ENCODE measurements at regions not wholly inside any gene's neighbourhood (a gene's known extent, or its start where the extent isn't known, plus 50 kb on each side); places are given as distances from the start of the nearest gene placed in this dataset.

- ATAC-seq (no peak), DNase-seq (no peak)
- Histone ChIP-seq H3K4me3 (no peak overlapping the region), H3K9me3 (no peaks in the 10 kb centered on the region), H3K27ac (no peak overlapping the region), H3K4me1 (no peaks in the 10 kb centered on the region), H3K36me3 (no peaks in the 10 kb centered on the region), H3K27me3 (no peaks in the 10 kb centered on the region)
- TF ChIP-seq POLR2A (IDR thresholded peaks at IDR 0.05): no peak
- TF ChIP-seq, protein P1, sequence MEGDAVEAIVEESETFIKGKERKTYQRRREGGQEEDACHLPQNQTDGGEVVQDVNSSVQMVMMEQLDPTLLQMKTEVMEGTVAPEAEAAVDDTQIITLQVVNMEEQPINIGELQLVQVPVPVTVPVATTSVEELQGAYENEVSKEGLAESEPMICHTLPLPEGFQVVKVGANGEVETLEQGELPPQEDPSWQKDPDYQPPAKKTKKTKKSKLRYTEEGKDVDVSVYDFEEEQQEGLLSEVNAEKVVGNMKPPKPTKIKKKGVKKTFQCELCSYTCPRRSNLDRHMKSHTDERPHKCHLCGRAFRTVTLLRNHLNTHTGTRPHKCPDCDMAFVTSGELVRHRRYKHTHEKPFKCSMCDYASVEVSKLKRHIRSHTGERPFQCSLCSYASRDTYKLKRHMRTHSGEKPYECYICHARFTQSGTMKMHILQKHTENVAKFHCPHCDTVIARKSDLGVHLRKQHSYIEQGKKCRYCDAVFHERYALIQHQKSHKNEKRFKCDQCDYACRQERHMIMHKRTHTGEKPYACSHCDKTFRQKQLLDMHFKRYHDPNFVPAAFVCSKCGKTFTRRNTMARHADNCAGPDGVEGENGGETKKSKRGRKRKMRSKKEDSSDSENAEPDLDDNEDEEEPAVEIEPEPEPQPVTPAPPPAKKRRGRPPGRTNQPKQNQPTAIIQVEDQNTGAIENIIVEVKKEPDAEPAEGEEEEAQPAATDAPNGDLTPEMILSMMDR (IDR thresholded peaks at IDR 0.05 in 4 of 5, conservative IDR thresholded peaks at IDR 0.05 in 1 of 5): no peak
- in situ Hi-C loops (cut with MboI; ENCODE audit: low sequenced_read_pairs in 4 of 4) (no loop called here), intact Hi-C loops (cut with DNase I; ENCODE audit: low total_unique reads) (no loop called here)
Observed at GRCh38 chr1:30275926-30276764, 447.2 kb downstream of the MATN1 start.

GRCh38 chr1:30274976-30275621 is 448.3 kb downstream of the MATN1 start:
- Histone ChIP-seq H3K9me3 (no peaks in the 10 kb centered on the region), H3K27me3 (no peaks in the 10 kb centered on the region), H3K4me3 (no peak overlapping the region), H3K27ac (no peak overlapping the region), H3K36me3 (no peaks in the 10 kb centered on the region), H3K4me1 (no peaks in the 10 kb centered on the region)
- intact Hi-C loops (cut with DNase I; ENCODE audit: low total_unique reads): no loop called here
- in situ Hi-C loops (cut with MboI; ENCODE audit: low sequenced_read_pairs in 4 of 4): no loop called here
- no peak for TF ChIP-seq POLR2A (IDR thresholded peaks at IDR 0.05)
- TF ChIP-seq, protein P1 (IDR thresholded peaks at IDR 0.05 in 4 of 5, conservative IDR thresholded peaks at IDR 0.05 in 1 of 5): no peak
- no peak for DNase-seq
- no peak for ATAC-seq

GRCh38 chr1:30274173-30274970 is 449.0 kb downstream of the MATN1 start:
- TF ChIP-seq POLR2A (IDR thresholded peaks at IDR 0.05): no peak
- TF ChIP-seq, protein P1 (IDR thresholded peaks at IDR 0.05 in 4 of 5, conservative IDR thresholded peaks at IDR 0.05 in 1 of 5): no peak
- Histone ChIP-seq H3K27me3 (no peaks in the 10 kb centered on the region), H3K4me3 (no peak overlapping the region), H3K9me3 (no peaks in the 10 kb centered on the region), H3K4me1 (no peaks in the 10 kb centered on the region), H3K36me3 (no peaks in the 10 kb centered on the region), H3K27ac (no peak overlapping the region)
- in situ Hi-C loops (cut with MboI; ENCODE audit: low sequenced_read_pairs in 4 of 4) (no loop called here), intact Hi-C loops (cut with DNase I; ENCODE audit: low total_unique reads) (no loop called here)
- ATAC-seq: no peak
- DNase-seq: no peak

GRCh38 chr1:30273456-30273855 is 449.9 kb downstream of the MATN1 start:
- in situ Hi-C loops (cut with MboI; ENCODE audit: low sequenced_read_pairs in 4 of 4) (no loop called here), intact Hi-C loops (cut with DNase I; ENCODE audit: low total_unique reads) (no loop called here)
- Histone ChIP-seq H3K36me3 (no peaks in the 10 kb centered on the region), H3K4me1 (no peaks in the 10 kb centered on the region), H3K9me3 (no peaks in the 10 kb centered on the region), H3K27me3 (no peaks in the 10 kb centered on the region), H3K27ac (no peak overlapping the region), H3K4me3 (no peak overlapping the region)
- DNase-seq (no peak), ATAC-seq (no peak)
- TF ChIP-seq, protein P1 (IDR thresholded peaks at IDR 0.05 in 4 of 5, conservative IDR thresholded peaks at IDR 0.05 in 1 of 5): no peak
- no peak for TF ChIP-seq POLR2A (IDR thresholded peaks at IDR 0.05)

Measured in gastrocnemius medialis (tissue), 4 donors.